ENCODE measurements at regions not wholly inside any gene's neighbourhood (a gene's known extent, or its start where the extent isn't known, plus 50 kb on each side); places are given as distances from the start of the nearest gene placed in this dataset.
"Not testable (repeated sequence)": the region's sequence is repeated elsewhere in the genome, so short reads cannot be mapped to it uniquely, and the experiment has no call there.

DNA sequence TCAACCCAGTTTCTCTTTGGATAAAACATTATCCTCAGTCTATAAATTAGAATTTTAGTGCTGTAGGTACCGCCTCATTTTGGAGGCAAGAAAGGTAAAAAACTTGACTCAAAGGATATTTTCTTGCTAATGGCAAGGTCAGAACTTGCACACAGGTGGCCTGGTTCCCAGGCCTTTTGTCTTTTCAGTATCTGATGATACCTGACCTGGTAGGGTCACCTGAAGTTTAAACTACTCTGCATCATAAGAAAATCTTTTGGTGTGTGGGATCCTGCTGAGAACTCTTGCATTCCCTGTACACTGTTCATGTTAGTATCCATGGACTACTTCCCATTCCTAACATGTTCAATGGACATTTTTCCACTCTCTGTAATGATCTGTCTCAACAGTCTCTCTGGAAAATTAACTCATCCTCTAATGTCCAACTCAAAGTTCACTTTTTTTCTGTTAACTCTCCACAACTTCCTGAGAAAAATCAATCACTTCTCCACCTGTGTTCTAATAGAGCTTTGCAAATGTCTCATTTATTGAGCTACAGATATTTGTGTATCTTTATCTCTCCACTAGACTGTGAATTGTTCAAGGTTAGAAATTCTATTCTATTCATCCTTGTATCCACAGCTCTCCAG is 317.1 kb upstream of the SOX9 start:
- no peak overlapping the region for H2AFZ ChIP-seq (ENCODE audit: control insufficient read depth, low read length)
- no peaks in the 10 kb centered on the region for H3K27me3 ChIP-seq (ENCODE audit: control insufficient read depth, extremely low read depth, insufficient read depth, low read length)
- H3K9me1 ChIP-seq (ENCODE audit: control insufficient read depth, extremely low read depth, insufficient read depth, low read length) = no peaks in the 10 kb centered on the region
- no peak overlapping the region for H3K4me2 ChIP-seq (ENCODE audit: control insufficient read depth, extremely low read depth, insufficient read depth, low read depth, low read length)
- H3K79me2 ChIP-seq (ENCODE audit: control insufficient read depth, insufficient read depth, low read length) = no peaks in the 10 kb centered on the region
- H3K4me1 ChIP-seq (ENCODE audit: control insufficient read depth, extremely low read depth, insufficient read depth, low read length) = no peaks in the 10 kb centered on the region
- H3K4me3 ChIP-seq (ENCODE audit: control insufficient read depth in 2 of 3, extremely low read depth in 1 of 3, insufficient read depth in 2 of 3, low read depth in 1 of 3, low read length in 3 of 3) = no peak overlapping the region
- no peaks in the 10 kb centered on the region for H3K9me3 ChIP-seq (ENCODE audit: control insufficient read depth, low read depth, low read length)
- no peak overlapping the region for H3K27ac ChIP-seq (ENCODE audit: control insufficient read depth, insufficient read depth, low read length)
- no peak for FAIRE-seq
- H3K36me3 ChIP-seq (ENCODE audit: control insufficient read depth in 2 of 2, extremely low read depth in 1 of 2, insufficient read depth in 2 of 2, low read length in 2 of 2) = no peaks in the 10 kb centered on the region
- H3K9ac ChIP-seq (ENCODE audit: control insufficient read depth, extremely low read depth, insufficient read depth, low read length) = no peak overlapping the region
- no peak for TF ChIP-seq EZH2 (IDR thresholded peaks at IDR 0.05; ENCODE audit: low read length)
- TF ChIP-seq, protein P1, sequence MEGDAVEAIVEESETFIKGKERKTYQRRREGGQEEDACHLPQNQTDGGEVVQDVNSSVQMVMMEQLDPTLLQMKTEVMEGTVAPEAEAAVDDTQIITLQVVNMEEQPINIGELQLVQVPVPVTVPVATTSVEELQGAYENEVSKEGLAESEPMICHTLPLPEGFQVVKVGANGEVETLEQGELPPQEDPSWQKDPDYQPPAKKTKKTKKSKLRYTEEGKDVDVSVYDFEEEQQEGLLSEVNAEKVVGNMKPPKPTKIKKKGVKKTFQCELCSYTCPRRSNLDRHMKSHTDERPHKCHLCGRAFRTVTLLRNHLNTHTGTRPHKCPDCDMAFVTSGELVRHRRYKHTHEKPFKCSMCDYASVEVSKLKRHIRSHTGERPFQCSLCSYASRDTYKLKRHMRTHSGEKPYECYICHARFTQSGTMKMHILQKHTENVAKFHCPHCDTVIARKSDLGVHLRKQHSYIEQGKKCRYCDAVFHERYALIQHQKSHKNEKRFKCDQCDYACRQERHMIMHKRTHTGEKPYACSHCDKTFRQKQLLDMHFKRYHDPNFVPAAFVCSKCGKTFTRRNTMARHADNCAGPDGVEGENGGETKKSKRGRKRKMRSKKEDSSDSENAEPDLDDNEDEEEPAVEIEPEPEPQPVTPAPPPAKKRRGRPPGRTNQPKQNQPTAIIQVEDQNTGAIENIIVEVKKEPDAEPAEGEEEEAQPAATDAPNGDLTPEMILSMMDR (optimal IDR thresholded peaks at IDR 0.05 in 1 of 3, IDR thresholded peaks at IDR 0.05 in 1 of 3, conservative IDR thresholded peaks at IDR 0.05 in 1 of 3; ENCODE audit: extremely low read depth in 1 of 3, insufficient read depth in 2 of 3, low read length in 3 of 3) = no peak
- no peaks in the 10 kb centered on the region for H4K20me1 ChIP-seq (ENCODE audit: control insufficient read depth, extremely low read depth, insufficient read depth, low read length)
- DNase-seq (ENCODE audit: low read depth, low spot score) = no peak
- dilution Hi-C loops (cut with MboI; ENCODE audit: extremely low pct_ligation_motif_present, low sequenced_read_pairs) = no loop called here

DNA sequence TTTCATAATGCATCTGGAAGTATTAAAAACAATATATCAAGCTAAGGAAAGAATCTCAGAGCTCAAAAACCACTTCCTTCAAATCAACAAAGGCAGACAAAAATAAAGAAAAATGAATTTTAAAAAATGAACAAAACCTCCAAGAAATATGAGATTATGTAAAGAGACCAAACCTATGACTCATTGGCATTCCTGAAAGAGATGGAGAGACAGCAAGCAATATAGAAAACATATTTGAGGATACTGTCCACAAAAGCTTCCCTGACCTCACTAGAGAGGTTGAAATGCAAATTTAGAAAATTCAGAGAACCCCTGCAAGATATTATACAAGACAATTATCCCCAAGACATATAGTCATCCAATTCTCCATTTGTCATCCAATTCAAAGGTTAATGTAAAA is 311.3 kb upstream of the SOX9 start:
- Histone ChIP-seq H3K9ac (ENCODE audit: control insufficient read depth, extremely low read depth, insufficient read depth, low read length) (no peak overlapping the region), H3K36me3 (ENCODE audit: control insufficient read depth in 2 of 2, extremely low read depth in 1 of 2, insufficient read depth in 2 of 2, low read length in 2 of 2) (no peaks in the 10 kb centered on the region), H4K20me1 (ENCODE audit: control insufficient read depth, extremely low read depth, insufficient read depth, low read length) (no peaks in the 10 kb centered on the region), H3K9me3 (ENCODE audit: control insufficient read depth, low read depth, low read length) (no peaks in the 10 kb centered on the region), H3K79me2 (ENCODE audit: control insufficient read depth, insufficient read depth, low read length) (no peaks in the 10 kb centered on the region), H3K9me1 (ENCODE audit: control insufficient read depth, extremely low read depth, insufficient read depth, low read length) (no peaks in the 10 kb centered on the region), H2AFZ (ENCODE audit: control insufficient read depth, low read length) (no peak overlapping the region), H3K27me3 (ENCODE audit: control insufficient read depth, extremely low read depth, insufficient read depth, low read length) (no peaks in the 10 kb centered on the region), H3K4me2 (ENCODE audit: control insufficient read depth, extremely low read depth, insufficient read depth, low read depth, low read length) (no peak overlapping the region), H3K4me1 (ENCODE audit: control insufficient read depth, extremely low read depth, insufficient read depth, low read length) (no peaks in the 10 kb centered on the region), H3K4me3 (ENCODE audit: control insufficient read depth in 2 of 3, extremely low read depth in 1 of 3, insufficient read depth in 2 of 3, low read depth in 1 of 3, low read length in 3 of 3) (no peak overlapping the region), H3K27ac (ENCODE audit: control insufficient read depth, insufficient read depth, low read length) (no peak overlapping the region)
- DNase-seq (ENCODE audit: low read depth, low spot score) (no peak), FAIRE-seq (no peak)
- no peak for TF ChIP-seq EZH2 (IDR thresholded peaks at IDR 0.05; ENCODE audit: low read length)
- TF ChIP-seq, protein P1 (optimal IDR thresholded peaks at IDR 0.05 in 1 of 3, IDR thresholded peaks at IDR 0.05 in 1 of 3, conservative IDR thresholded peaks at IDR 0.05 in 1 of 3; ENCODE audit: extremely low read depth in 1 of 3, insufficient read depth in 2 of 3, low read length in 3 of 3) = no peak
- dilution Hi-C loops (cut with MboI; ENCODE audit: extremely low pct_ligation_motif_present, low sequenced_read_pairs) = no loop called here

DNA sequence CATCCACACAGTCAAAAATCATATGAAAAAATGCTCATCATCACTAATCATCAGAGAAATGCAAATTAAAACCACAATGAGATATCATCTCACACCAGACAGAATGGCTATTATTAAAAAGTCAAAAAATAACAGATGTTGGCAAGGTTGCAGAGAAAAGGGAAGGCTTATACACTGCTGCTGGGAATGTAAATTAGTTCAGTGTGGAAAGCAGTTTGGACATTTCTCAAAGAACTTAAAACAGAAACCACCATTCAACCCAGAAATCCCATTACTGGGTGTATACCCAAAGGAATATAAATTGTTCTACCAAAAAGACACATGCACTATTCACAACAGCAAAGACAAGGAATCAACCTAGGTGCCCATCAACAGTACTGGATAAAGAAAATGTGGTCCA is 307.0 kb upstream of the SOX9 start:
- H4K20me1 ChIP-seq (ENCODE audit: control insufficient read depth, extremely low read depth, insufficient read depth, low read length); FAIRE-seq; DNase-seq (ENCODE audit: low read depth, low spot score); H3K4me1 ChIP-seq (ENCODE audit: control insufficient read depth, extremely low read depth, insufficient read depth, low read length); H3K4me2 ChIP-seq (ENCODE audit: control insufficient read depth, extremely low read depth, insufficient read depth, low read depth, low read length); H3K36me3 ChIP-seq (ENCODE audit: control insufficient read depth in 2 of 2, extremely low read depth in 1 of 2, insufficient read depth in 2 of 2, low read length in 2 of 2); H3K4me3 ChIP-seq (ENCODE audit: control insufficient read depth in 2 of 3, extremely low read depth in 1 of 3, insufficient read depth in 2 of 3, low read depth in 1 of 3, low read length in 3 of 3); H3K79me2 ChIP-seq (ENCODE audit: control insufficient read depth, insufficient read depth, low read length); H3K27me3 ChIP-seq (ENCODE audit: control insufficient read depth, extremely low read depth, insufficient read depth, low read length); H3K9me1 ChIP-seq (ENCODE audit: control insufficient read depth, extremely low read depth, insufficient read depth, low read length); H3K9ac ChIP-seq (ENCODE audit: control insufficient read depth, extremely low read depth, insufficient read depth, low read length); H3K9me3 ChIP-seq (ENCODE audit: control insufficient read depth, low read depth, low read length); dilution Hi-C loops (cut with MboI; ENCODE audit: extremely low pct_ligation_motif_present, low sequenced_read_pairs); H3K27ac ChIP-seq (ENCODE audit: control insufficient read depth, insufficient read depth, low read length); H2AFZ ChIP-seq (ENCODE audit: control insufficient read depth, low read length): not testable (repeated sequence)

All from keratinocyte (primary cell).